K562 (cell line): ENCODE measurements at regions not wholly inside any gene's neighbourhood (a gene's known extent, or its start where the extent isn't known, plus 50 kb on each side); places are given as distances from the start of the nearest gene placed in this dataset.

Experiments used
- ATAC-seq: fragments of 200-7000 bp; cut with Tn5 transposase; 3 replicates; pipeline ENCODE4 v1.9.1; 2020; ENCODE audit warnings: moderate library complexity
- BruUV-seq: library from RNA; stranded (reverse); fragments of 400-500 nt; replicated peaks from 2 replicates; lab custom pipeline; 2021; lab: Mats Ljungman, UMichigan
- CTCF ChIA-PET: fragments of 300-600 bp; formaldehyde crosslinking; extraction: SDS; loops from one replicate; lab custom pipeline; 2021; ENCODE audit warnings: low intra/inter-chr PET ratio; lab: Yijun Ruan, JAX
- POLR2A ChIA-PET: fragments of 300-600, 350-650 bp; sonication (Branson Sonifier 250); formaldehyde crosslinking; extraction: SDS; loops from one replicate; lab custom pipeline; 2021; ENCODE audit warnings: antibody characterized with exemption, inconsistent platforms; lab: Yijun Ruan, JAX
- DNase-seq, 4 experiments: peaks; one replicate each; pipeline versions ENCODE4 v3.0.0 to v3.0.0-alpha.2; 2011 to 2018; ENCODE audit warnings: low spot score in 3 of 4, mixed read lengths in 3 of 4; ENCODE audit errors: extremely low read depth in 1 of 4
- FAIRE-seq: peaks from 2 replicates; lab custom pipeline; 2011; peaks lifted over from hg19 to GRCh38; lab: Jason Lieb, UNC
- H2AFZ ChIP-seq: 2 replicates; pipeline ENCODE4 v1.6.0; 2011; ENCODE audit warnings: low read depth, low read length, control low read depth, inconsistent platforms
- H3K27ac ChIP-seq: fragments of 200-600 bp; 3 replicates; pipeline ENCODE4 v1.8.0; 2011; ENCODE audit warnings: low read depth, mild to moderate bottlenecking, control low read depth, inconsistent platforms, low read length, moderate library complexity, mixed read lengths; ENCODE audit errors: extremely low read depth
- H3K27me3 ChIP-seq, 2 experiments: fragments of 300-600 bp in 1 of 2; 2 replicates in 1 of 2; 3 replicates in 1 of 2; pipeline versions ENCODE4 v1.6.0 to v1.8.0; 2011; ENCODE audit warnings: inconsistent platforms in 2 of 2, low read length in 2 of 2, mild to moderate bottlenecking in 1 of 2, mixed read lengths in 1 of 2, moderate library complexity in 1 of 2; ENCODE audit not compliant: control insufficient read depth in 2 of 2, insufficient read depth in 2 of 2
- H3K36me3 ChIP-seq: fragments of 300-600 bp; 3 replicates; pipeline ENCODE4 v1.8.0; 2011; ENCODE audit warnings: mild to moderate bottlenecking, low read length, inconsistent platforms; ENCODE audit not compliant: control insufficient read depth, insufficient read depth
- H3K4me1 ChIP-seq, 2 experiments: fragments of 200-600 bp in 1 of 2; replicated peaks in 1 of 2; 2 replicates in 1 of 2; 3 replicates in 1 of 2; pipeline versions ENCODE4 v1.5.1 to v1.8.0; 2011; ENCODE audit warnings: inconsistent platforms in 2 of 2, low read length in 2 of 2, mild to moderate bottlenecking in 1 of 2, mixed read lengths in 1 of 2, moderate library complexity in 1 of 2; ENCODE audit not compliant: control insufficient read depth in 2 of 2, insufficient read depth in 2 of 2
- H3K4me2 ChIP-seq: 2 replicates; pipeline ENCODE4 v1.6.1; 2011; ENCODE audit warnings: low read length, control low read depth, inconsistent platforms, mixed read lengths; ENCODE audit not compliant: insufficient read depth
- H3K4me3 ChIP-seq: fragments of 200-600 bp; sonication (generic), shearing (Covaris generic); 2 replicates; pipeline ENCODE4 v1.5.1; 2016; ENCODE audit warnings: control low read depth, inconsistent platforms
- H3K79me2 ChIP-seq: fragments of 200-600 bp; 3 replicates; pipeline ENCODE4 v1.8.0; 2011; ENCODE audit warnings: low read length, inconsistent platforms; ENCODE audit not compliant: control insufficient read depth, insufficient read depth
- H3K9ac ChIP-seq, 2 experiments: 2 replicates each; pipeline versions ENCODE4 v1.6.0 to v1.6.1; 2011; ENCODE audit warnings: low read depth in 2 of 2, low read length in 2 of 2, control low read depth in 1 of 2, inconsistent platforms in 1 of 2, mild to moderate bottlenecking in 1 of 2, mixed read lengths in 1 of 2; ENCODE audit not compliant: insufficient read depth in 1 of 2
- H3K9me1 ChIP-seq: one replicate; pipeline ENCODE4 v1.6.0; 2011; ENCODE audit warnings: inconsistent platforms, mild to moderate bottlenecking, low read length, moderate library complexity; ENCODE audit not compliant: control insufficient read depth, insufficient read depth
- H3K9me3 ChIP-seq: replicated peaks from 2 replicates; pipeline ENCODE4 v1.5.1; 2011; ENCODE audit warnings: low read depth, low read length, inconsistent platforms; ENCODE audit not compliant: control insufficient read depth, insufficient read depth
- H4K20me1 ChIP-seq: replicated peaks from 2 replicates; pipeline ENCODE4 v1.6.1; 2011; ENCODE audit warnings: low read length, inconsistent platforms, mixed read lengths; ENCODE audit not compliant: control insufficient read depth, insufficient read depth
- CC2D1A ChIP-seq: fragments of 450-650 bp; IDR thresholded peaks from 2 replicates; pipeline ENCODE4 v1.6.1; 2017; ENCODE audit warnings: mild to moderate bottlenecking
- E2F3 ChIP-seq: fragments of 250-450 bp; sonication (Bioruptor Pico); IDR thresholded peaks from 2 replicates; pipeline ENCODE4 v1.4.0; 2020; ENCODE audit warnings: mild to moderate bottlenecking
- ETS2 ChIP-seq: IDR thresholded peaks from 2 replicates; pipeline ENCODE4 v1.6.1; 2016; ENCODE audit warnings: borderline replicate concordance, missing genetic modification characterization, mild to moderate bottlenecking, moderate library complexity, missing compliant biosample characterization; ENCODE audit not compliant: poor library complexity, severe bottlenecking
- HEY1 ChIP-seq: fragments of 250-450 bp; sonication (Bioruptor Pico); IDR thresholded peaks from 2 replicates; pipeline ENCODE4 v1.5.0; 2020; ENCODE audit warnings: mild to moderate bottlenecking, moderate library complexity, borderline replicate concordance
- KLF13 ChIP-seq: fragments of 450-650 bp; IDR thresholded peaks from 2 replicates; pipeline ENCODE4 v1.6.1; 2016; ENCODE audit warnings: missing genetic modification characterization, low read depth, mild to moderate bottlenecking, missing compliant biosample characterization, moderate library complexity, borderline replicate concordance
- NCOA1 ChIP-seq: fragments of 450-650 bp; IDR thresholded peaks from 2 replicates; pipeline ENCODE4 v1.6.1; 2016; ENCODE audit warnings: low read depth
- NRF1 ChIP-seq, 2 experiments: fragments of 450-650 bp; IDR thresholded peaks in 1 of 2; conservative IDR thresholded peaks in 1 of 2; 2 replicates each; pipeline ENCODE4 v1.6.1; 2014; ENCODE audit warnings: mild to moderate bottlenecking in 2 of 2
- ZFP1 ChIP-seq: fragments of 450-650 bp; formaldehyde crosslinking; IDR thresholded peaks from 2 replicates; pipeline ENCODE4 v1.4.0; 2020; ENCODE audit warnings: mild to moderate bottlenecking, mixed read lengths
- ZKSCAN8 ChIP-seq: fragments of 200-800 bp; sonication (Bioruptor generic); IDR thresholded peaks from 2 replicates; pipeline ENCODE4 v1.6.1; 2016; ENCODE audit warnings: missing genetic modification characterization, missing compliant biosample characterization
- ZNF57 ChIP-seq: fragments of 450-650 bp; formaldehyde crosslinking; IDR thresholded peaks from 2 replicates; pipeline ENCODE4 v1.4.0; 2020; ENCODE audit warnings: mild to moderate bottlenecking, moderate library complexity
- ZNF655 ChIP-seq: fragments of 250-450 bp; sonication (Bioruptor Pico); IDR thresholded peaks from 2 replicates; pipeline ENCODE4 v1.5.0; 2021
- WGBS: fragments of 100-300 bp; shearing (Covaris generic); methylation state at CpG from one replicate; pipeline ENCODE4 v1.1.6; 2016; ENCODE audit warnings: low coverage, mixed read lengths; ENCODE audit not compliant: insufficient coverage; ENCODE audit errors: missing lambda C conversion rate; 5-methylcytosine and 5-hydroxymethylcytosine counted together
- in situ Hi-C: fragments of 300-500 bp; cut with MboI; formaldehyde crosslinking; loops from 4 replicates; pipeline ENCODE4 v1.15.0; 2018; ENCODE audit warnings: inconsistent platforms, mixed read lengths
- intact Hi-C: fragments of 100-400 bp; cut with micrococcal nuclease; formaldehyde crosslinking; loops from 2 replicates; pipeline ENCODE4 v1.14.2; 2022

GRCh38 chr20:4605166-4605565 lies 81.1 kb upstream of the PRNP start (continued):
- TF ChIP-seq ZFP1 (CRISPR knock-in tag) = no peak
- no peak for TF ChIP-seq NRF1 (conservative IDR thresholded peaks at IDR 0.05 in 1 of 2, IDR thresholded peaks at IDR 0.05 in 1 of 2)
- no peak for TF ChIP-seq ZNF57 (CRISPR knock-in tag)
- TF ChIP-seq, all 486 proteins: peak for 0

GRCh38 chr20:4604580-4604979 lies 81.7 kb upstream of the PRNP start:
- POLR2A ChIA-PET = no interaction called here

More at GRCh38 chr20:4604580-4604979, 81.7 kb upstream of the PRNP start:
- WGBS = 0% methylated on average over 3 of the region's 3 CpGs
- intact Hi-C loops = loop anchor here (10.0 kb wide), 2 partner anchors 350 to 590 kb away; no protein-coding TSS in a partner anchor
- BruUV-seq = no TSS peak
- Histone ChIP-seq H3K4me3 (no peak overlapping the region), H3K27ac (no peak overlapping the region), H3K27me3 (peaks cover 4 to 24% of the 10 kb centered on the region in 2 experiments; a peak in 3 of 5 replicates), H3K9me3 (no peaks in the 10 kb centered on the region), H3K79me2 (no peaks in the 10 kb centered on the region), H2AFZ (no peak overlapping the region), H3K9me1 (no peaks in the 10 kb centered on the region), H3K36me3 (no peaks in the 10 kb centered on the region), H3K9ac (no peak overlapping the region), H4K20me1 (no peaks in the 10 kb centered on the region), H3K4me1 (no peaks in the 10 kb centered on the region; a peak in 1 of 5 replicates), H3K4me2 (no peak overlapping the region)
- no peak for TF ChIP-seq E2F3 (CRISPR knock-in tag)
- TF ChIP-seq CC2D1A = no peak
- no peak for TF ChIP-seq ETS2 (tag)
- no peak for TF ChIP-seq HEY1 (CRISPR knock-in tag)
- no peak for TF ChIP-seq ZNF655
- no peak for TF ChIP-seq NCOA1
- TF ChIP-seq KLF13 (tag) = no peak
- TF ChIP-seq ZKSCAN8 = no peak
- in situ Hi-C loops = loop anchor here (10.0 kb wide), 1 partner anchor 340 kb away; no protein-coding TSS in a partner anchor
- CTCF ChIA-PET = no interaction called here
- DNase-seq (no peak), FAIRE-seq (no peak), ATAC-seq (no peak)
